B cell (primary cell): ENCODE measurements at regions not wholly inside any gene's neighbourhood (a gene's known extent, or its start where the extent isn't known, plus 50 kb on each side); places are given as distances from the start of the nearest gene placed in this dataset.

Experiments
- ATAC-seq: fragments of 200-7000 bp; cut with Tn5 transposase; one replicate; pipeline ENCODE4 v1.10.0; 2021; ENCODE audit warnings: low read depth, mild to moderate bottlenecking, moderate number of reproducible peaks, moderate library complexity
- CTCF ChIA-PET: fragments of 350-600 bp; sonication (Branson Sonifier 250); formaldehyde crosslinking; loops from one replicate; lab custom pipeline; 2021; ENCODE audit warnings: antibody characterized with exemption, inconsistent platforms; lab: Charles Lee
- POLR2A ChIA-PET: fragments of 350-600 bp; sonication (Branson Sonifier 250); formaldehyde crosslinking; loops from one replicate; lab custom pipeline; 2021; ENCODE audit warnings: antibody characterized with exemption; lab: Charles Lee
- DNase-seq: peaks from one replicate; pipeline ENCODE4 v3.0.0; 2013
- H2AFZ ChIP-seq: 2 replicates; pipeline ENCODE4 v1.6.1; 2012; ENCODE audit warnings: mild to moderate bottlenecking, low read depth, low read length; ENCODE audit not compliant: insufficient read depth, poor library complexity, severe bottlenecking
- H3K27ac ChIP-seq, 2 donors: 1 replicate in 1 of 2; 2 replicates in 1 of 2; pipeline ENCODE4 v1.5.1; 2012 to 2013; ENCODE audit warnings: low read length in 2 of 2, mild to moderate bottlenecking in 2 of 2, moderate library complexity in 1 of 2
- H3K27me3 ChIP-seq, 4 experiments: fragments of 200-600 bp in 1 of 4; sonication (generic) in 1 of 4; replicated peaks in 1 of 4; 1 replicate in 2 of 4; 2 replicates in 2 of 4; pipeline versions ENCODE4 v1.6.1 to v1.7.0; 2013 to 2016; ENCODE audit warnings: low read length in 3 of 4, mild to moderate bottlenecking in 2 of 4, mixed read lengths in 1 of 4, moderate library complexity in 1 of 4; ENCODE audit not compliant: insufficient read depth in 4 of 4, control insufficient read depth in 3 of 4; ENCODE audit errors: control extremely low read depth in 1 of 4
- H3K36me3 ChIP-seq, 2 experiments: replicated peaks in 1 of 2; 1 replicate in 1 of 2; 2 replicates in 1 of 2; pipeline versions ENCODE4 v1.6.1 to v1.7.1; 2013; ENCODE audit warnings: low read length in 1 of 2; ENCODE audit not compliant: insufficient read depth in 2 of 2, control insufficient read depth in 1 of 2; ENCODE audit errors: control extremely low read depth in 1 of 2, extremely low read depth in 1 of 2
- H3K4me1 ChIP-seq, 2 donors: fragments of 200-600 bp in 1 of 2; sonication (generic) in 1 of 2; 1 replicate in 1 of 2; 2 replicates in 1 of 2; pipeline versions ENCODE4 v1.5.1 to v1.6.1; 2013 to 2017; ENCODE audit warnings: low read length in 2 of 2; ENCODE audit not compliant: control insufficient read depth in 2 of 2, insufficient read depth in 2 of 2
- H3K4me2 ChIP-seq: replicated peaks from 2 replicates; pipeline ENCODE3; 2012; ENCODE audit warnings: mild to moderate bottlenecking, low read depth, low read length; ENCODE audit not compliant: poor library complexity, severe bottlenecking
- H3K4me3 ChIP-seq, 5 experiments: fragments of 200-600 bp in 1 of 5; sonication (generic) in 1 of 5; 1 replicate in 3 of 5; 2 replicates in 2 of 5; pipeline versions ENCODE4 v1.5.1 to v1.7.0; 2011 to 2016; ENCODE audit warnings: low read length in 4 of 5, mild to moderate bottlenecking in 4 of 5, low read depth in 2 of 5, control low read depth in 1 of 5, moderate library complexity in 1 of 5; ENCODE audit not compliant: insufficient read depth in 1 of 5; ENCODE audit errors: control extremely low read depth in 1 of 5, extremely low read depth in 1 of 5
- H3K79me2 ChIP-seq: fragments of 200-600 bp; sonication (generic); one replicate; pipeline ENCODE4 v1.6.0; 2016; ENCODE audit warnings: low read length; ENCODE audit not compliant: control insufficient read depth, insufficient read depth
- H3K9ac ChIP-seq: fragments of 200-600 bp; sonication (generic); 2 replicates; pipeline ENCODE4 v1.6.1; 2017; ENCODE audit warnings: mild to moderate bottlenecking, low read length, moderate library complexity
- H3K9me3 ChIP-seq, 3 donors: one replicate each; pipeline versions ENCODE4 v1.6.1 to v1.7.1; 2013; ENCODE audit warnings: low read length in 2 of 3; ENCODE audit not compliant: control insufficient read depth in 2 of 3, insufficient read depth in 1 of 3; ENCODE audit errors: control extremely low read depth in 1 of 3
- H4K20me1 ChIP-seq: 2 replicates; pipeline ENCODE4 v1.6.0; 2012; ENCODE audit warnings: mild to moderate bottlenecking, low read length; ENCODE audit not compliant: insufficient read depth, control insufficient read depth, poor library complexity, severe bottlenecking
- H3K27ac Mint-ChIP-seq: one replicate; pipeline ENCODE4 v1.8.0; 2021; ENCODE audit warnings: mixed read lengths
- H3K27me3 Mint-ChIP-seq: one replicate; pipeline ENCODE4 v1.8.0; 2021; ENCODE audit warnings: mixed read lengths
- H3K4me1 Mint-ChIP-seq: one replicate; pipeline ENCODE4 v1.8.0; 2021; ENCODE audit warnings: mixed read lengths
- H3K4me3 Mint-ChIP-seq: one replicate; pipeline ENCODE4 v1.8.0; 2021; ENCODE audit warnings: mixed read lengths
- H3K9me3 Mint-ChIP-seq: one replicate; pipeline ENCODE4 v1.8.0; 2022; ENCODE audit warnings: mixed read lengths; ENCODE audit not compliant: insufficient read depth
- EZH2 ChIP-seq: IDR thresholded peaks from 2 replicates; pipeline ENCODE4 v1.6.1; 2012; ENCODE audit warnings: borderline replicate concordance, low read depth, mild to moderate bottlenecking, moderate library complexity, low read length; ENCODE audit not compliant: insufficient read depth, poor library complexity, severe bottlenecking
- WGBS: methylation state at CpG from one replicate; pipeline ENCODE4 v1.1.5; 2013; ENCODE audit warnings: missing lambda C conversion rate; ENCODE audit not compliant: insufficient coverage; 5-methylcytosine and 5-hydroxymethylcytosine counted together
- intact Hi-C: fragments of 100-400 bp; cut with micrococcal nuclease; formaldehyde crosslinking; loops from one replicate; pipeline ENCODE4 v1.10.0; 2022
- TF ChIP-seq, protein P1 (sequence below): fragments of 200-600 bp; IDR thresholded peaks from one replicate; pipeline ENCODE4 v1.8.0; 2022; ENCODE audit warnings: antibody characterized with exemption, mild to moderate bottlenecking

DNA sequence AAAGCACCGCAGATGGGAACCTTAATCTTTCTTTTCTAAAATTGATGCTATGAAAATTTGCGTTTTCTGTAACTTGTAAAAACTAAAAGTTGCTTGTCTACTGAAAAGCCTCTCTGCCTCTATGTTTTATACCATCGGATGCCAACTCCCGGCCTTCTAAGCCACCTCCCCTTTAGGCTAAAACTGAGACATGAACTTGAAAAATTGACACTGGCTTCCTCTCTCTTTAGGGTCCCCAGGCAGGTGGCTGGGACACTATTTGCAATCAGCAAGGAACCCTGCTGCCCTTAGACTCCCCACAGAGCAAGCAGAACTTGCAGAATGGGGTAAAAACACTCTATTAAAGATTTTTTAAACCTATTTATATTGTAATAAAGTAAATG lies 151.1 kb upstream of the CAMK1G start:
- CTCF ChIA-PET: no interaction called here
- POLR2A ChIA-PET: no interaction called here

DNA sequence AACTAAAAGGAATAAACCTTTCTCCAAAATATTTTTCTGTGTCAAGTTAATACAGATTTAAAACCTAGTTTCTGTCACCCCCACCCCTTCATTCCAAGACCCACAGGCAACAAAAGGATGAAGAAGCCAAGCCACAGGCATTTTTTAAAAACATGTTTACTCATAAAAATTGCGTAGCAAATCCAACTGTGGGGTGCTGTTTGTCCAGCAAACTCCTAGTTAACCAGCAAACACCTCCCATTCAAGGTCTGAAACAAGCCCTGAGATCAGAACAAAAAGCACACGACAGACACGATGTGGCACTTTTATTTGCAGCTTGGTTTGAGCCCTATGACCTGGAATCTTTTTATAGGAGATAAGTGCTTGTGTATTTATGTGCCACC lies 149.9 kb upstream of the CAMK1G start:
- no peak overlapping the region for H2AFZ ChIP-seq
- no peaks in the 10 kb centered on the region for H3K4me1 Mint-ChIP-seq
- ATAC-seq (no peak), DNase-seq (no peak)
- H3K79me2 ChIP-seq: no peaks in the 10 kb centered on the region
- H3K27me3 ChIP-seq: peaks cover 0 to 2% (median 0%) of the 10 kb centered on the region in 4 experiments
- H3K9me3 Mint-ChIP-seq: no peaks in the 10 kb centered on the region
- no peak overlapping the region for H3K4me3 ChIP-seq
- H4K20me1 ChIP-seq: no peaks in the 10 kb centered on the region
- H3K4me2 ChIP-seq: no peak overlapping the region
- 73% methylated on average over 2 of the region's 3 CpGs for WGBS
- no peaks in the 10 kb centered on the region for H3K36me3 ChIP-seq
- CTCF ChIA-PET: no interaction called here
- H3K9me3 ChIP-seq: peaks cover 0 to 2% (median 0%) of the 10 kb centered on the region in 3 donors
- no peak overlapping the region for H3K9ac ChIP-seq
- POLR2A ChIA-PET: no interaction called here
- no peak overlapping the region for H3K4me3 Mint-ChIP-seq
- TF ChIP-seq, protein P1, sequence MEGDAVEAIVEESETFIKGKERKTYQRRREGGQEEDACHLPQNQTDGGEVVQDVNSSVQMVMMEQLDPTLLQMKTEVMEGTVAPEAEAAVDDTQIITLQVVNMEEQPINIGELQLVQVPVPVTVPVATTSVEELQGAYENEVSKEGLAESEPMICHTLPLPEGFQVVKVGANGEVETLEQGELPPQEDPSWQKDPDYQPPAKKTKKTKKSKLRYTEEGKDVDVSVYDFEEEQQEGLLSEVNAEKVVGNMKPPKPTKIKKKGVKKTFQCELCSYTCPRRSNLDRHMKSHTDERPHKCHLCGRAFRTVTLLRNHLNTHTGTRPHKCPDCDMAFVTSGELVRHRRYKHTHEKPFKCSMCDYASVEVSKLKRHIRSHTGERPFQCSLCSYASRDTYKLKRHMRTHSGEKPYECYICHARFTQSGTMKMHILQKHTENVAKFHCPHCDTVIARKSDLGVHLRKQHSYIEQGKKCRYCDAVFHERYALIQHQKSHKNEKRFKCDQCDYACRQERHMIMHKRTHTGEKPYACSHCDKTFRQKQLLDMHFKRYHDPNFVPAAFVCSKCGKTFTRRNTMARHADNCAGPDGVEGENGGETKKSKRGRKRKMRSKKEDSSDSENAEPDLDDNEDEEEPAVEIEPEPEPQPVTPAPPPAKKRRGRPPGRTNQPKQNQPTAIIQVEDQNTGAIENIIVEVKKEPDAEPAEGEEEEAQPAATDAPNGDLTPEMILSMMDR: no peak
- no peak for TF ChIP-seq EZH2
- H3K4me1 ChIP-seq: no peaks in the 10 kb centered on the region
- intact Hi-C loops: no loop called here
- H3K27ac ChIP-seq: no peak overlapping the region
- H3K27ac Mint-ChIP-seq: no peak overlapping the region
- peaks cover 25% of the 10 kb centered on the region for H3K27me3 Mint-ChIP-seq

More for the DNA sequence above, 151.1 kb upstream of the CAMK1G start:
- TF ChIP-seq, protein P1: no peak
- TF ChIP-seq EZH2: no peak
- H2AFZ ChIP-seq: no peak overlapping the region
- H3K27ac Mint-ChIP-seq: no peak overlapping the region
- H3K27me3 ChIP-seq: peaks cover 0 to 5% (median 0%) of the 10 kb centered on the region in 4 experiments
- no peak for DNase-seq
- WGBS: 90% methylated on average over 2 of the region's 4 CpGs
- no peaks in the 10 kb centered on the region for H3K4me1 Mint-ChIP-seq
- H3K4me1 ChIP-seq: no peaks in the 10 kb centered on the region
- no peak overlapping the region for H3K4me3 Mint-ChIP-seq
- H3K4me3 ChIP-seq: no peak overlapping the region
- H3K79me2 ChIP-seq: no peaks in the 10 kb centered on the region
- H3K4me2 ChIP-seq: no peak overlapping the region
- intact Hi-C loops: no loop called here
- no peaks in the 10 kb centered on the region for H4K20me1 ChIP-seq
- no peaks in the 10 kb centered on the region for H3K36me3 ChIP-seq
- no peaks in the 10 kb centered on the region for H3K9me3 Mint-ChIP-seq
- no peak overlapping the region for H3K9ac ChIP-seq
- no peak for ATAC-seq
- peaks cover 0 to 2% (median 0%) of the 10 kb centered on the region in 3 donors for H3K9me3 ChIP-seq
- H3K27ac ChIP-seq: no peak overlapping the region
- H3K27me3 Mint-ChIP-seq: peaks cover 29% of the 10 kb centered on the region
